CD4-positive, CD25-positive, alpha-beta regulatory T cell (primary cell): ENCODE measurements at regions not wholly inside any gene's neighbourhood (a gene's known extent, or its start where the extent isn't known, plus 50 kb on each side); places are given as distances from the start of the nearest gene placed in this dataset.

Experiments
- ATAC-seq, 2 donors: fragments of 150-1000 bp; cut with Tn5 transposase; one replicate each; pipeline ENCODE4 v1.10.0; 2021; ENCODE audit warnings: low read depth in 2 of 2, moderate number of reproducible peaks in 2 of 2, moderate library complexity in 1 of 2
- DNase-seq, 3 donors: peaks; one replicate each; pipeline versions ENCODE4 v3.0.0 to v3.0.0-alpha.2; 2012 to 2022; ENCODE audit warnings: mixed read lengths in 1 of 3
- H3K27ac ChIP-seq: one replicate; pipeline ENCODE4 v1.7.0; 2013; ENCODE audit warnings: mild to moderate bottlenecking, low read length; ENCODE audit not compliant: insufficient read depth, poor library complexity, severe bottlenecking
- H3K27me3 ChIP-seq: one replicate; pipeline ENCODE4 v1.7.0; 2013; ENCODE audit warnings: low read length; ENCODE audit not compliant: control insufficient read depth, insufficient read depth
- H3K36me3 ChIP-seq: one replicate; pipeline ENCODE4 v1.7.0; 2013; ENCODE audit warnings: mild to moderate bottlenecking, low read length, moderate library complexity; ENCODE audit not compliant: control insufficient read depth, insufficient read depth
- H3K4me1 ChIP-seq: 2 replicates; pipeline ENCODE4 v1.7.0; 2013; ENCODE audit warnings: mild to moderate bottlenecking, low read length; ENCODE audit not compliant: insufficient read depth, control insufficient read depth, poor library complexity, severe bottlenecking
- H3K4me3 ChIP-seq: one replicate; pipeline ENCODE4 v1.7.0; 2013; ENCODE audit warnings: low read depth, mild to moderate bottlenecking, low read length, moderate library complexity
- H3K9me3 ChIP-seq, 2 experiments: 1 replicate in 1 of 2; 2 replicates in 1 of 2; pipeline ENCODE4 v1.7.0; 2013; ENCODE audit warnings: low read length in 2 of 2, mild to moderate bottlenecking in 1 of 2, moderate library complexity in 1 of 2; ENCODE audit not compliant: control insufficient read depth in 2 of 2
- H3K27ac Mint-ChIP-seq, 3 donors: one replicate each; pipeline ENCODE4 v1.8.0; 2020 to 2022; ENCODE audit warnings: mild to moderate bottlenecking in 3 of 3, mixed read lengths in 3 of 3, moderate library complexity in 2 of 3
- H3K27me3 Mint-ChIP-seq: one replicate; pipeline ENCODE4 v1.8.0; 2022; ENCODE audit warnings: mild to moderate bottlenecking, mixed read lengths
- H3K36me3 Mint-ChIP-seq: one replicate; pipeline ENCODE4 v1.8.0; 2020; ENCODE audit warnings: mixed read lengths
- H3K4me1 Mint-ChIP-seq, 4 donors: one replicate each; pipeline ENCODE4 v1.8.0; 2020 to 2022; ENCODE audit warnings: mixed read lengths in 4 of 4, mild to moderate bottlenecking in 1 of 4
- H3K4me3 Mint-ChIP-seq, 4 donors: one replicate each; pipeline ENCODE4 v1.8.0; 2020 to 2022; ENCODE audit warnings: mild to moderate bottlenecking in 4 of 4, mixed read lengths in 4 of 4, moderate library complexity in 3 of 4
- H3K9me3 Mint-ChIP-seq, 7 donors: one replicate each; pipeline ENCODE4 v1.8.0; 2020 to 2022; ENCODE audit warnings: mixed read lengths in 7 of 7, mild to moderate bottlenecking in 3 of 7, moderate library complexity in 2 of 7

DNA sequence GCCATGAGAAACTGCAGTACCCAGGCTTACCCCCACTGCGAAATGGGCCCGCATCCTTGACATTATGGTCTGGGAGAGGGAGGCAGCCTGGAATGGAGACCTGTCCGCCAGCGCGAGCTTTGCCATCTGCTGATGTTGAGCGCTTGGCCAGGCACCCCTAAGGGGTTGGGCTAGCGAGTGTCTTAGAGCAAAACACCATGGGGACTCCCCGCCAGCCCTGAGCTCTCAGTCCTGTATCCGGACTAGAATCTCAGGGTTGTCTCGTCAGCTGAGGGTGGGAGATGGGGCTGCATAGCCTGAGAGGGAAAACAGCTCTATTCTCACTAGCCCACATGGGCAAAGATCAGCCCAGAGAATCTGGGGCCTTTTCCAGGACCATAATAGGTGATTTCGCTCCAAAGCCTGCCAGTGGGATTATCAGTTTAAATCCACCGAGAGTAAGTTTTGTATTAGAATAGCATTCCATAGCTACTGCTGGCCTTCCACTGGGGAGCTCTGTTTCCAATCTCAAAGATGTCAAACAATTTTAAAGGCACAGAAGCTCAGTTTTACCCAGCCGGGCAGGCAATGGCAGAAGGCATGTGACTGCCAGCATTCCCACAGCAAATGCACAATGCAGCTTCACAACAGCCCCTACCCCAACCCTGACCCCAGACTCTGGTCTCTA, 167.5 kb upstream of the TPM1 start:
- ATAC-seq (no peak), DNase-seq (no peak)
- H3K36me3 Mint-ChIP-seq: no peaks in the 10 kb centered on the region
- no peak overlapping the region for H3K4me3 Mint-ChIP-seq
- Histone ChIP-seq H3K4me3 (no peak overlapping the region), H3K4me1 (no peaks in the 10 kb centered on the region), H3K27me3 (no peaks in the 10 kb centered on the region), H3K27ac (no peak overlapping the region), H3K9me3 (no peaks in the 10 kb centered on the region), H3K36me3 (no peaks in the 10 kb centered on the region)
- H3K27ac Mint-ChIP-seq: no peak overlapping the region
- H3K27me3 Mint-ChIP-seq: peaks cover 4% of the 10 kb centered on the region
- H3K4me1 Mint-ChIP-seq: no peaks in the 10 kb centered on the region
- peaks cover 0 to 3% (median 0%) of the 10 kb centered on the region in 7 donors for H3K9me3 Mint-ChIP-seq

DNA sequence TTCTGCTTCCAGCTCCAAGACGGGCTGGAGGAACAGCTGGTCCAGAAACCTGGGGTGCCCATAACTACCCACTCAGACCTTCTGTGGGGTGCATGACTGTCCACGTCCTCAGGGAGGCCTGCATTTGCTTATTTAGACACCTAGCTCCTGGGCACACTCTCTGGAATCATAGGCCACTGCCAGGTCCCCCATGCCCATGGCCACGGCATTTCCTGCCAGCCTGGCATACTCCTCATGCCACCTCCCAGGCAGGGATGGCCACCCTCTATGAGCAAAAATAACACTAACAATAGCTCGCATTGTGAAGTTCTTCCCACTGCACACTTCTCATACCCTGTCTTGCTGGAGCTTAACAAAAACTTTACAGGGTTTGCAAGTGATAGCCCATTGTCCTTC, 166.9 kb upstream of the TPM1 start:
- no peaks in the 10 kb centered on the region for H3K4me1 ChIP-seq
- Mint-ChIP-seq H3K36me3 (no peaks in the 10 kb centered on the region), H3K27ac (no peak overlapping the region), H3K27me3 (peaks cover 4% of the 10 kb centered on the region), H3K9me3 (peaks cover 0 to 3% (median 0%) of the 10 kb centered on the region in 7 donors), H3K4me3 (no peak overlapping the region), H3K4me1 (no peaks in the 10 kb centered on the region)
- no peak overlapping the region for H3K4me3 ChIP-seq
- DNase-seq: no peak
- no peak for ATAC-seq
- no peaks in the 10 kb centered on the region for H3K36me3 ChIP-seq
- no peaks in the 10 kb centered on the region for H3K27me3 ChIP-seq
- no peaks in the 10 kb centered on the region for H3K9me3 ChIP-seq
- no peak overlapping the region for H3K27ac ChIP-seq

DNA sequence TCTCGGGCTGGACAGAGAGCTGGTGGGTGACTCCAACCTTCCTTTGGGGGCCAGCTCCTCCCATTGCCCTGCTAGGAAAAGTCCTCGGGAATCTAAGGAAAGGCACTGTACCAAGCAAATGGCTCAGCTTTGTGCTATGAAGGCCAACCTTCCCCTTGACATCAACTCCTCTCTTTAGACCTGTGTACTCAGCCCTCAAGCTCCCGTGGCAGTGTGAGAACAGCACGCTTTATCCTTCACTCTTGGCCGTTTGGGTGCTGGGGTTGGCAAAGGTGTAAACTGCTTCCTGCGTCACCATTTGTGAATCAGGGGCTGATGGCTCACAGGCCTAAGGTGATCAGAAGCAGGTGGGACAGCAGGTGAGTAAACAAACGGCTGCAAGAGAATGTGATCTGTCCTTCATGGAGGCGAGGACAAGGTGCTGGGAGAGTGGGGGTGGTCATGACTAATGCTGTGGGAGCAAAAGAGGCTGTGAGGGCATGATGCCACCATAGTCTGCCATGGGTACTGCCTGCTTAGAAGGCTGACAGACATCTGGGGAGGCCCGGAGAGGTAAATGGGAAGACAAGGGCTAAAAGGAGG, 165.2 kb upstream of the TPM1 start:
- no peak overlapping the region for H3K27ac Mint-ChIP-seq
- Histone ChIP-seq H3K27ac (no peak overlapping the region), H3K4me3 (no peak overlapping the region), H3K4me1 (no peaks in the 10 kb centered on the region), H3K9me3 (no peaks in the 10 kb centered on the region), H3K27me3 (no peaks in the 10 kb centered on the region), H3K36me3 (no peaks in the 10 kb centered on the region)
- no peak overlapping the region for H3K4me3 Mint-ChIP-seq
- peaks cover 0 to under 1% (median 0%) of the 10 kb centered on the region in 4 donors for H3K4me1 Mint-ChIP-seq
- ATAC-seq (no peak), DNase-seq (no peak)
- peaks cover 0 to 3% (median 0%) of the 10 kb centered on the region in 7 donors for H3K9me3 Mint-ChIP-seq
- no peaks in the 10 kb centered on the region for H3K36me3 Mint-ChIP-seq
- peaks cover 9% of the 10 kb centered on the region for H3K27me3 Mint-ChIP-seq

GRCh38 chr15:62878070-62878469, 164.5 kb upstream of the TPM1 start:
- Histone ChIP-seq H3K36me3 (no peaks in the 10 kb centered on the region), H3K4me3 (no peak overlapping the region), H3K4me1 (no peaks in the 10 kb centered on the region), H3K27me3 (no peaks in the 10 kb centered on the region), H3K9me3 (no peaks in the 10 kb centered on the region), H3K27ac (no peak overlapping the region)
- Mint-ChIP-seq H3K4me3 (no peak overlapping the region), H3K27me3 (peaks cover 9% of the 10 kb centered on the region), H3K9me3 (peaks cover 0 to 3% (median 0%) of the 10 kb centered on the region in 7 donors), H3K36me3 (no peaks in the 10 kb centered on the region), H3K4me1 (peaks cover 0 to 2% (median 0%) of the 10 kb centered on the region in 4 donors), H3K27ac (no peak overlapping the region)
- ATAC-seq (no peak), DNase-seq (no peak)

DNA sequence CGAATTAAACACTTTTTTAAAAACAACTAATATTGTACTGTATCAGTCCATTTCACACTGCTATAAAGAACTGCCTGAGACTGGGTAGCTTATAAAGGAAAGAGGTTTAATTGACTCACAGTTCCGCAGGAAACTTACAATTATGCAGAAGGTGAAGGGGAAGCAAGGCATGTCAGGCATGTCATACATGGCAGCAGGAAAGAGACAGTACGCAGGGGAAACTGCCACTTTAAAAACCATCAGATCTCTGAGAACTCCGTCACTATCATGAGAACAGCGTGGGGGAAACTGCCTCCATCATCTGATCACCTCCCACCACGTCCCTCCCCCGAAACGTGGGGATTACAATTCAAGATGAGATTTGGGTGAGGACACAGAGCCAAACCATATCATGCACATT, 162.8 kb upstream of the TPM1 start:
- no peak overlapping the region for H3K27ac ChIP-seq
- Mint-ChIP-seq H3K27ac (no peak overlapping the region), H3K27me3 (peaks cover 9% of the 10 kb centered on the region), H3K4me1 (peaks cover 0 to 2% (median 0%) of the 10 kb centered on the region in 4 donors), H3K36me3 (no peaks in the 10 kb centered on the region), H3K9me3 (peaks cover 0 to 3% (median 0%) of the 10 kb centered on the region in 7 donors), H3K4me3 (no peak overlapping the region)
- no peak overlapping the region for H3K4me3 ChIP-seq
- no peaks in the 10 kb centered on the region for H3K36me3 ChIP-seq
- H3K4me1 ChIP-seq: no peaks in the 10 kb centered on the region
- no peak for ATAC-seq
- no peaks in the 10 kb centered on the region for H3K9me3 ChIP-seq
- no peaks in the 10 kb centered on the region for H3K27me3 ChIP-seq
- DNase-seq: no peak

GRCh38 chr15:62880278-62880677, 162.3 kb upstream of the TPM1 start:
- Mint-ChIP-seq H3K27me3 (peaks cover 14% of the 10 kb centered on the region), H3K4me1 (peaks cover 0 to 2% (median 0%) of the 10 kb centered on the region in 4 donors), H3K36me3 (no peaks in the 10 kb centered on the region), H3K27ac (no peak overlapping the region), H3K9me3 (peaks cover 0 to 3% (median 0%) of the 10 kb centered on the region in 7 donors), H3K4me3 (no peak overlapping the region)
- H3K4me3 ChIP-seq: no peak overlapping the region
- no peak overlapping the region for H3K27ac ChIP-seq
- DNase-seq (no peak), ATAC-seq (no peak)
- H3K4me1 ChIP-seq: no peaks in the 10 kb centered on the region
- H3K27me3 ChIP-seq: no peaks in the 10 kb centered on the region
- H3K36me3 ChIP-seq: no peaks in the 10 kb centered on the region
- H3K9me3 ChIP-seq: no peaks in the 10 kb centered on the region

DNA sequence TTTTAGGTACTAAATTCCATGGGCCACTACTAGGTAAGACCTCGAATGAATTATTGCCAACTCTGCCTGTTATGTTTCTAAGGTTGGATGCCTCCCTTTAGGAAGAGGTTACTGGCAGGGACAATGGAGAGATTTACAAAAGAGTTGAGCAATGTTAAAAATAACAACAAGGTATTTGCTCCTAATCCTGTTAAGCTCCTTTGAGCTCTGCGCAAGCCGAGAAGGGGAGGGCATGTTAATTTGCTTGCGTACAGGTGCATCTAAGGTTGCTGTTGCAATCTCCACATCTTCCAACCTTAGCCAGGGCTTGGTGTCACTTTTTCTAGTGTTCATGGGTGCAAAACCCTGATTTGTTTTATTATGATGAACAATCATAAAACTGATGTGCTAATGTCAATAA, 161.5 kb upstream of the TPM1 start:
- DNase-seq: no peak
- no peaks in the 10 kb centered on the region for H3K9me3 ChIP-seq
- H3K27ac ChIP-seq: no peak overlapping the region
- no peaks in the 10 kb centered on the region for H3K36me3 Mint-ChIP-seq
- no peaks in the 10 kb centered on the region for H3K4me1 ChIP-seq
- ATAC-seq: no peak
- peaks cover 0 to 3% (median 0%) of the 10 kb centered on the region in 7 donors for H3K9me3 Mint-ChIP-seq
- no peaks in the 10 kb centered on the region for H3K27me3 ChIP-seq
- H3K27ac Mint-ChIP-seq: no peak overlapping the region
- peaks cover 0 to 2% (median 0%) of the 10 kb centered on the region in 4 donors for H3K4me1 Mint-ChIP-seq
- no peak overlapping the region for H3K4me3 Mint-ChIP-seq
- H3K36me3 ChIP-seq: no peaks in the 10 kb centered on the region
- peaks cover 15% of the 10 kb centered on the region for H3K27me3 Mint-ChIP-seq
- H3K4me3 ChIP-seq: no peak overlapping the region

- Histone ChIP-seq H3K27ac (no peak overlapping the region), H3K4me3 (no peak overlapping the region), H3K9me3 (no peaks in the 10 kb centered on the region), H3K4me1 (no peaks in the 10 kb centered on the region), H3K36me3 (no peaks in the 10 kb centered on the region), H3K27me3 (no peaks in the 10 kb centered on the region)
- DNase-seq: no peak
- no peaks in the 10 kb centered on the region for H3K36me3 Mint-ChIP-seq
- peaks cover 0 to 3% (median 0%) of the 10 kb centered on the region in 7 donors for H3K9me3 Mint-ChIP-seq
- ATAC-seq: no peak
- peaks cover 17% of the 10 kb centered on the region for H3K27me3 Mint-ChIP-seq
- peaks cover 0 to 2% (median 0%) of the 10 kb centered on the region in 4 donors for H3K4me1 Mint-ChIP-seq
- H3K27ac Mint-ChIP-seq: no peak overlapping the region
- H3K4me3 Mint-ChIP-seq: no peak overlapping the region
Measured at GRCh38 chr15:62883938-62884479, 158.5 kb upstream of the TPM1 start.
